ENCODE measurements at regions not wholly inside any gene's neighbourhood (a gene's known extent, or its start where the extent isn't known, plus 50 kb on each side); places are given as distances from the start of the nearest gene placed in this dataset.
"Not testable (repeated sequence)": the region's sequence is repeated elsewhere in the genome, so short reads cannot be mapped to it uniquely, and the experiment has no call there.

- H3K27me3 Mint-ChIP-seq (ENCODE audit: low read depth), result no peaks in the 10 kb centered on the region
- no peaks in the 10 kb centered on the region for H3K36me3 Mint-ChIP-seq (ENCODE audit: low read depth)
- H3K4me3 Mint-ChIP-seq, result no peak overlapping the region
- H3K27ac Mint-ChIP-seq, result no peak overlapping the region
- H3K4me1 Mint-ChIP-seq (ENCODE audit: low read depth), result no peaks in the 10 kb centered on the region
- H3K9me3 Mint-ChIP-seq, result no peaks in the 10 kb centered on the region
Observed at GRCh38 chr9:78714576-78714975, 417.7 kb downstream of the PSAT1 start.

DNA sequence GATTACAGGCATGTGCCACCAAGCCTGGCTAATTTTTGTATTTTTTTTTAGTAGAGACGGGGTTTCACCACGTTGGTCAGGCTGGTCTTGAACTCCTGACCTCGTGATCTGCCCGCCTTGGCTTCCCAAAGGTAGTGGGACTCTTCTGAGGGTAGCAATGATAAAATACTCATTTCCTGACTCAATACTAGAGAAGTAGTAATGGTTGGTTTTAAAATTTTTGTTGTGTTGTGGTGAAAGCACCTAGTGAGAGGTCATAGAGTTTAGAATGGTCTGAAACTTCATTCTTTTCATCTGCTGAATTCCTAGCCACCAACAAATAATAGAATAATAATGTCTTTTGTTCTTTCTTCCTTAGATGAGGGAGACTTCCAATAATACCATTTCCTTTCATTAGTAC lies 422.1 kb downstream of the PSAT1 start:
- not testable (repeated sequence) for H3K27me3 Mint-ChIP-seq (ENCODE audit: low read depth); H3K9me3 Mint-ChIP-seq; H3K36me3 Mint-ChIP-seq (ENCODE audit: low read depth); H3K4me1 Mint-ChIP-seq (ENCODE audit: low read depth); H3K27ac Mint-ChIP-seq; H3K4me3 Mint-ChIP-seq

DNA sequence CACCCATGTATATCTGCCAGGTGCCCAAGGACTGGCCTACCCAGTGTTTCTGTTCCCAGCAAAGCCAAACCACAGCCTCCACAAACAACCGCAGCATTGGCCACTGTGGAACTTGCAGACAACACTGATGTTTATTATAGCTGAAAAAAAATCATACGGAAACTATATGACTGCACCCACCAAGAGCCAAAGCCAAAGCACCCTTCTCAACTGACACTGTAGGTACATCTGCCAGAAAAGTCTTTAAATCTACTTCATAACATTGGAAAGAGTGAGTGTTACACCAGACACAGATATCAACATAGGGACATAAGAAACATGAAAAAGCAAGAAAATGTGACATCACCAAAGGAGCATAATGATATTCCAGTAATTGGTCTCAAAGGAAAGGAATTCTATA lies 428.0 kb downstream of the PSAT1 start:
- H3K36me3 Mint-ChIP-seq (ENCODE audit: low read depth), result no peaks in the 10 kb centered on the region
- peaks cover 21% of the 10 kb centered on the region for H3K9me3 Mint-ChIP-seq
- H3K27me3 Mint-ChIP-seq (ENCODE audit: low read depth), result no peaks in the 10 kb centered on the region
- no peak overlapping the region for H3K27ac Mint-ChIP-seq
- H3K4me3 Mint-ChIP-seq, result no peak overlapping the region
- no peaks in the 10 kb centered on the region for H3K4me1 Mint-ChIP-seq (ENCODE audit: low read depth)

- Mint-ChIP-seq H3K27me3 (ENCODE audit: low read depth) (no peaks in the 10 kb centered on the region), H3K4me3 (no peak overlapping the region), H3K4me1 (ENCODE audit: low read depth) (no peaks in the 10 kb centered on the region), H3K36me3 (ENCODE audit: low read depth) (no peaks in the 10 kb centered on the region), H3K9me3 (peaks cover 21% of the 10 kb centered on the region), H3K27ac (no peak overlapping the region)
Observed at GRCh38 chr9:78725503-78725902, 428.6 kb downstream of the PSAT1 start.

DNA sequence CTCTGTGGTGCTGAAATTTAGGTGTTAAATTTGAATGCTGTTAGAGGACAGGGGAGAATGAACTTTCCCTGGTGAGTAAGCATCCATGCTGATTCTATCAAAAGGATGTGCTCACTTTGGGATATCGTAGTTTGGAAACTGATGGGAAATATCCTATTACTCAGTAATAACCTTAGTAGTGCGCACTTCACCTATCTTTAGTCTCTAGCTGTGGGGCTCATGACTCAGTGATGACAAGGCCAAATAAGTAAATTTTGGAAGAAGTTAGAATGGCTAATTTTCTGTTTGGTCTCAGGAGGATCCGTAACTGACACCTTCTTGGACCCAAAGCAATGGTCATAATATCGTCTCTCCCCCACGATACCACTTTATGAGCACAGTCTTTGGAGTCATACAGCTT lies 448.4 kb downstream of the PSAT1 start:
- Mint-ChIP-seq H3K36me3 (ENCODE audit: low read depth) (no peaks in the 10 kb centered on the region), H3K9me3 (no peaks in the 10 kb centered on the region), H3K4me3 (no peak overlapping the region), H3K27ac (no peak overlapping the region), H3K4me1 (ENCODE audit: low read depth) (no peaks in the 10 kb centered on the region), H3K27me3 (ENCODE audit: low read depth) (no peaks in the 10 kb centered on the region)

GRCh38 chr9:78746010-78746409 lies 449.1 kb downstream of the PSAT1 start:
- no peak overlapping the region for H3K27ac Mint-ChIP-seq
- no peaks in the 10 kb centered on the region for H3K27me3 Mint-ChIP-seq (ENCODE audit: low read depth)
- H3K36me3 Mint-ChIP-seq (ENCODE audit: low read depth), result no peaks in the 10 kb centered on the region
- H3K4me1 Mint-ChIP-seq (ENCODE audit: low read depth), result no peaks in the 10 kb centered on the region
- H3K4me3 Mint-ChIP-seq, result no peak overlapping the region
- H3K9me3 Mint-ChIP-seq, result no peaks in the 10 kb centered on the region

GRCh38 chr9:78753039-78753438 lies 456.1 kb downstream of the PSAT1 start:
- H3K27ac Mint-ChIP-seq, result no peak overlapping the region
- H3K27me3 Mint-ChIP-seq (ENCODE audit: low read depth), result no peaks in the 10 kb centered on the region
- no peak overlapping the region for H3K4me3 Mint-ChIP-seq
- no peaks in the 10 kb centered on the region for H3K9me3 Mint-ChIP-seq
- H3K36me3 Mint-ChIP-seq (ENCODE audit: low read depth), result no peaks in the 10 kb centered on the region
- H3K4me1 Mint-ChIP-seq (ENCODE audit: low read depth), result no peaks in the 10 kb centered on the region

DNA sequence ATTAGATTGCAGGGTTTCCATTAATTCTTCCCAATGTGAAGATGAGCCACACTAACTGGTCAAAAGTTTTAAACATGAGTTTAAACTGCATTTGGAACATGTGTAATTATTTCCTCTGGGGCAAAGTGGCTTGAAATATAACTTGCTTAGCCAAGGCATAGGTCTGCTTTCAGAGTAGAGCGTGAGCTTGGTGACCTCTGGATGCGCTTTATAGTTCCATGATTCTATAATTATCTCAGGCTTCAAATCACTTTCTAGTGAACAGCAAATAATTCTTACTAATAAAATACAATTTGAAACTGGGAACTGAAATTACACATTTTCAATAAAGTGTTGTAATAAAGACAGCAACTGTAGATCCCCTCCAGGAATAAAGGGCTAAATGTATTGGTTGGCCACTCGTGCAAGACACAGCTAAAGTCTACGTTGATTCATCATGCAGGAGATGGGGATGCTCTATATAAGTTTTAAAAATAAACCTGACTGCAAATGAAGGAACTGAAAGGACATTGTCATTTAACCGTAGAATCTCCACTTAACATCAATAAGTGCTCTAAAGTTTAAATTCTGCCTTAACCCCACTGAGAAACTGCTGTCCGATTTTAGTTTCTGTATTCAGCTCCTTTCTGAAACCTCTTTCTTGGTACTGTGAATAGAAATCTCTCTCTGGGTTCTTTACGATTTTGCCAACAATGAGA lies 460.0 kb downstream of the PSAT1 start:
- Mint-ChIP-seq H3K4me3 (no peak overlapping the region), H3K4me1 (ENCODE audit: low read depth) (no peaks in the 10 kb centered on the region), H3K27ac (no peak overlapping the region), H3K27me3 (ENCODE audit: low read depth) (no peaks in the 10 kb centered on the region), H3K36me3 (ENCODE audit: low read depth) (no peaks in the 10 kb centered on the region), H3K9me3 (no peaks in the 10 kb centered on the region)

GRCh38 chr9:78763424-78763823 lies 466.5 kb downstream of the PSAT1 start:
- H3K27me3 Mint-ChIP-seq (ENCODE audit: low read depth), result no peaks in the 10 kb centered on the region
- no peaks in the 10 kb centered on the region for H3K9me3 Mint-ChIP-seq
- H3K27ac Mint-ChIP-seq, result no peak overlapping the region
- H3K36me3 Mint-ChIP-seq (ENCODE audit: low read depth), result no peaks in the 10 kb centered on the region
- no peaks in the 10 kb centered on the region for H3K4me1 Mint-ChIP-seq (ENCODE audit: low read depth)
- H3K4me3 Mint-ChIP-seq, result no peak overlapping the region

- Mint-ChIP-seq H3K4me3 (no peak overlapping the region), H3K9me3 (no peaks in the 10 kb centered on the region), H3K27ac (no peak overlapping the region), H3K27me3 (ENCODE audit: low read depth) (no peaks in the 10 kb centered on the region), H3K36me3 (ENCODE audit: low read depth) (no peaks in the 10 kb centered on the region), H3K4me1 (ENCODE audit: low read depth) (no peaks in the 10 kb centered on the region)
Observed at GRCh38 chr9:78765861-78766260, 468.9 kb downstream of the PSAT1 start.

DNA sequence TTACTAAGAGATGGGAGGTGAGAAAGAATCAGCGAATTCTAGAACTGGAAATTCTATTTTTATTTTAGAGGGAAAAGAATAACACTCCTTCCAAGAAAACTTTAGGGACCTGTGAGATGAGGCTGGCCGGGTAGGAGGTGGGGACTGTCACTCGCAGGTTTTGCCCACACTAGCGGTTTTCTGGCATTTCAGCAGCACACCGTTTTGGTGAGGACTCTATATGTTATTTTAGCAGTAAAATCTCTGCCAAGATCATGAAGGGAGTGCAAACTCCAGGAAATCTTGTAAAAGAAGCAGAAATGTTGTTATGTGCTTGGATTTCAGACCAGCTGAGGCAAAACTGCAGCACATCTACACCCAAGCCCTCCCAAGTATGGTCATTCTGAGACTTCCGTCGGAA lies 470.6 kb downstream of the PSAT1 start:
- Mint-ChIP-seq H3K4me1 (ENCODE audit: low read depth) (no peaks in the 10 kb centered on the region), H3K27ac (no peak overlapping the region), H3K27me3 (ENCODE audit: low read depth) (no peaks in the 10 kb centered on the region), H3K4me3 (no peak overlapping the region), H3K9me3 (no peaks in the 10 kb centered on the region), H3K36me3 (ENCODE audit: low read depth) (no peaks in the 10 kb centered on the region)

GRCh38 chr9:78769690-78770089 lies 472.8 kb downstream of the PSAT1 start:
- H3K9me3 Mint-ChIP-seq, result no peaks in the 10 kb centered on the region
- H3K4me1 Mint-ChIP-seq (ENCODE audit: low read depth), result no peaks in the 10 kb centered on the region
- H3K4me3 Mint-ChIP-seq, result no peak overlapping the region
- H3K27me3 Mint-ChIP-seq (ENCODE audit: low read depth), result no peaks in the 10 kb centered on the region
- no peak overlapping the region for H3K27ac Mint-ChIP-seq
- H3K36me3 Mint-ChIP-seq (ENCODE audit: low read depth), result no peaks in the 10 kb centered on the region

DNA sequence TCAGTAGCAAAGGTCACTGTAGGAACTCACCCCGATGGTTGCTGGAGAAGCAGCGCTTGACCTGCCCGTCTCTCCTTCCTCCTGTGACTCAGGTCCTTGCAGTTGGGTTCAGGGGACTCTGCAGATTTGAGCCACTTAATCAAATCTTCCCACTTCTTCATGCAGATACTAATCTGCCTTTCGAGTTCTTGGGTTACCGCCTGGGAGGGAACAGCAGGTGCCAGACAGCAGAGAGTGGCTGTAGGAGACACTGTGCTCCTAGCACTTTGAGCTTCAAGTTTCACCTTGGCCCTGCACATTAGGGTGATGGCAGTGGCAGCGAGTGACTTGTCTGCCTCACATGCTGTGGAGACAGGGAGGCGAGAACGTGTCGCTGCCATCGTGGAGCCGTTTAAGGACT lies 478.3 kb downstream of the PSAT1 start:
- Mint-ChIP-seq H3K9me3 (no peaks in the 10 kb centered on the region), H3K4me1 (ENCODE audit: low read depth) (no peaks in the 10 kb centered on the region)

GRCh38 chr9:78775696-78776295 lies 478.9 kb downstream of the PSAT1 start:
- no peaks in the 10 kb centered on the region for H3K36me3 Mint-ChIP-seq (ENCODE audit: low read depth)
- no peak overlapping the region for H3K27ac Mint-ChIP-seq
- no peak overlapping the region for H3K4me3 Mint-ChIP-seq
- no peaks in the 10 kb centered on the region for H3K4me1 Mint-ChIP-seq (ENCODE audit: low read depth)
- H3K9me3 Mint-ChIP-seq, result no peaks in the 10 kb centered on the region
- H3K27me3 Mint-ChIP-seq (ENCODE audit: low read depth), result no peaks in the 10 kb centered on the region

More for the DNA sequence above, 478.3 kb downstream of the PSAT1 start:
- Mint-ChIP-seq H3K4me3 (no peak overlapping the region), H3K36me3 (ENCODE audit: low read depth) (no peaks in the 10 kb centered on the region), H3K27me3 (ENCODE audit: low read depth) (no peaks in the 10 kb centered on the region), H3K27ac (no peak overlapping the region)

GRCh38 chr9:78777747-78778146 lies 480.8 kb downstream of the PSAT1 start:
- Mint-ChIP-seq H3K36me3 (ENCODE audit: low read depth) (no peaks in the 10 kb centered on the region), H3K9me3 (no peaks in the 10 kb centered on the region), H3K27ac (no peak overlapping the region), H3K4me1 (ENCODE audit: low read depth) (no peaks in the 10 kb centered on the region), H3K4me3 (no peak overlapping the region), H3K27me3 (ENCODE audit: low read depth) (no peaks in the 10 kb centered on the region)

DNA sequence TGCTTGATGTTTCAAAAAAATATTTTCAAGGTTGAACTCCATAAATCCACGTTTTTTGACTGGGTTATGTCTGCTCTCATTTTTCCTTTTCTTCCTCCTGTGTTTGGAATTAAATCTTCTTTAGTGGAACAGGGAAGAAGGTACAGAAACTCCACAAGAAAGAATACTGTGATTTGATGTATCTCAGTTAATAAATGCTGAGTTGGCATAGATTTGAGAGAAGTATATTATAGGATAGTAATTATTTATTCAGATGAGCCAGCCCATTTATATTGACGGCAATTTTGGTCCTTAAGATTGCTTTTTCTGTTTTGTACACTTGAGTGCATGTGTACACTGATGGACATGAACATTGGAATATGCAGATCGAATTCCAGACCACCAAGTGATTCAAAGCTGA lies 481.4 kb downstream of the PSAT1 start:
- no peaks in the 10 kb centered on the region for H3K36me3 Mint-ChIP-seq (ENCODE audit: low read depth)
- H3K9me3 Mint-ChIP-seq, result no peaks in the 10 kb centered on the region
- no peak overlapping the region for H3K4me3 Mint-ChIP-seq
- no peaks in the 10 kb centered on the region for H3K27me3 Mint-ChIP-seq (ENCODE audit: low read depth)
- no peaks in the 10 kb centered on the region for H3K4me1 Mint-ChIP-seq (ENCODE audit: low read depth)
- H3K27ac Mint-ChIP-seq, result no peak overlapping the region

All from T-helper 1 cell treated with Interleukin-12 subunit alpha and Interleukin-12 subunit beta and Interleukin-4 antibody, amounts not matched to agents 30 μg/mL and 1 μg/mL, for 36 hours (primary cell).